ENCODE measurements at regions not wholly inside any gene's neighbourhood (a gene's known extent, or its start where the extent isn't known, plus 50 kb on each side); places are given as distances from the start of the nearest gene placed in this dataset.
"Not testable (repeated sequence)": the region's sequence is repeated elsewhere in the genome, so short reads cannot be mapped to it uniquely, and the experiment has no call there.

DNA sequence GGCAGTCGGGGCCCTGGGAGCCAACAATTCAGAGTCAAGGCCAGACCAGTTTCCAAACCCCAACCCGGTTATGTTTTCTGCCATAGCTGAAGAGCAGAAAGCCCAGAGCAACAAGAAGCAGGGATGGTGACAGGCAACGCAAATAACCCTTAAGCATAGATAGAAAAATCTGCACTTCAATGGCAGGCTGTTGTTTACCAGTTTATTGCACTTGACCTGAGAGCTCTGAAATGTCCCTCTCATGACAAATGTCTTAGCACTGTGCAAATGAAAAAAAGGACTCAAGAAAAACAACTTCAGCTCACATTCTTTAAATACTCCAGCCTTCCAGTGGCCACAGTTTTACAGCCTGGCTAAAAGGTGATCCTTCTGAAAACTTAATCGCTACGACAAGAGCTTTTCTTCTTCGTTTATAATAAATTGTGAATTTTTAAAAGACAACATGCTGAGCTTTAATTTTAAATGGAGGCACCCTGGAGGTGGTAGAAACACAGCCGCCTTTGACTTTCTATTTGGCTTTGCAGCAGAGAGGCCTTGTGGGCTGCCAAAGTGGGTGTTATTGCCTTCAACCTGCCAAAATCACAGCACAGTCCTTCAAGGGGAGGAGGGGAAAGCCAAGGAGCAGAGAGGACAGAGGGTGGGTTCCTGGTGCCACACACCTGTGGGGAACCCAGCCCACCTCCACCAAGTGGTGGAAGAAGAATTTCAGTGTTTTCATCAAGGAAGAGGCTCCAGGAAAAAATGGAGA is 289.5 kb upstream of the CDYL start:
- DNase-seq = no peak

GRCh38 chr6:4485735-4486134 is 290.5 kb upstream of the CDYL start:
- DNase-seq = no peak

- no peak for DNase-seq
Observed at GRCh38 chr6:4482461-4482860, 293.7 kb upstream of the CDYL start.

GRCh38 chr6:4480788-4481735 is 295.1 kb upstream of the CDYL start:
- no peak for DNase-seq

GRCh38 chr6:4478098-4478497 is 298.1 kb upstream of the CDYL start:
- no peak for DNase-seq

- no peak for DNase-seq
Observed at GRCh38 chr6:4474810-4475209, 301.4 kb upstream of the CDYL start.

GRCh38 chr6:4472969-4473642 is 303.1 kb upstream of the CDYL start:
- no peak for DNase-seq

- no peak for DNase-seq
Observed at GRCh38 chr6:4472222-4472621, 304.0 kb upstream of the CDYL start.

DNA sequence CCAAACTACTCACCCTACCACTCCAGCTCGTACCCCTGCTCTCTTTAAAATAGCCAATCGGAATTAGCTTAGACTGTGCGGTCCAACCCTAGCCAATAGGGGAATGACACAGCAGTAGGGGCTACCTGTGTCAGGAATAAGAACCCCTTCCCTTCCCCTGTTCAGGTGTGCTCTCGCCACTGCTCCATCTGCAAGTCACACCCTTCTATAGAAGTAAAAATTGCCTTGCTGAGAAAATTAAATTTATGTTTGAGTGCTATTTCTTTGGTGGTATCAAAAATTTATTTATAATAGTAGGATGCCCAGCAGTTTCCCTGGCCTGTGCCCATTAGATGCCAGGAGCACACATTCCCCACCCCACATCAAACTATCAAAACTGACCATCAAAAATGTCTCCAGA is 304.7 kb upstream of the CDYL start:
- not testable (repeated sequence) for DNase-seq

GRCh38 chr6:4470698-4471210 is 305.4 kb upstream of the CDYL start:
- DNase-seq = no peak

DNA sequence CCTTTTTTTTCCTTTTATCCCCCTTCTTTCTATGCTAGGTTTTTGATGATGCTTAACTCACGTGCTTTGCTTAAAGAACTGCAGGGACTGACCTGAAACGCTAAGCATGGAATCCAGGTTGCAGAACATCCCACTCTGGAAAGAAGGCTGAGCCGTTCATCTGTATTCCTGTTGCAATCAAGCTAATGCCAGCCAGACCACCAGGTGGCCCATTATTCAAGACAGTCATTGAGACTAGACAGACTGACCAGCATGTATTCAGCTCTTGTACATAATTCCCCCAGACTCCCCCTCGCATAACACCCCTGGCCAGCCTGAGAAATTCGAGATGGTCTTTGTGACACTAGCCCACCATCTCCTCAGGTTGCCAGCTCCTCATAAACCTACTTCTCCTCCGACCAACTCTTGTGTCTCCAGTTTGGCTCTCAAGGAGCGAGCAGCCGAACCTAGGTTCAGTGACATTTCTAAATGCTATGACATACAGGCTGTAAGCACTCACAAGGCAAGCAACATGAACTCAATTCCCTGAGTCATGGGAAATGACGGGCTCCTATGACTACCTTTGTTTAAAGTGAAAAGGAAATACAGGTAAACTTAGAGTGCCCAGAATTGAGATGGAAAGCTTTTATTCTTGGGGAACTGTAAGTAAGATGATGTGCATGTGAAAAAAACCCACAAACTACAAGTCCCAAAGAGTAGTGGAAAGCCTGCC is 309.3 kb upstream of the CDYL start:
- no peak for DNase-seq

DNA sequence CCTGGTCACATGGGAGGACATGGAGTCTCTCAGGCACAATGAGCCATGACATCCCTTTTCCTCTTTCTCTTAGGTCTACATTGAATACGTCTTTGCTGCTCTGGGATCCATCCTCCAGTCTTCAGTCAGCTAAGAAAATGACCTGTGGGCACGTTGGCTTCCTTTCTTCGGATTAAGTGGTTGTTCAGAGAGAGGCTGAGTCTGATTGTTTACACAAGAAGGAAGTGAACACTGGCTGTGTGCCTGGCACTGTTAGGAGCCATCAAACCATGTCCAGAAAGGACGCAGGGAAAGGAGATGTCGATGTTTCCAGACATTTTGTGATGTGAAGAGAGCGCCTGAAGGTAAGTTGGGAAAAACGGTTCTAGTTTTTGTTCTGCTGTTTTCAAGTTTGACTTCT is 309.9 kb upstream of the CDYL start:
- DNase-seq = no peak

GRCh38 chr6:4464638-4465037 is 311.6 kb upstream of the CDYL start:
- DNase-seq = no peak

- DNase-seq = no peak
Observed at GRCh38 chr6:4463236-4463635, 313.0 kb upstream of the CDYL start.

GRCh38 chr6:4460586-4461475 is 315.4 kb upstream of the CDYL start:
- no peak for DNase-seq

GRCh38 chr6:4459996-4460395 is 316.2 kb upstream of the CDYL start:
- no peak for DNase-seq

GRCh38 chr6:4459032-4459431 is 317.2 kb upstream of the CDYL start:
- no peak for DNase-seq

DNA sequence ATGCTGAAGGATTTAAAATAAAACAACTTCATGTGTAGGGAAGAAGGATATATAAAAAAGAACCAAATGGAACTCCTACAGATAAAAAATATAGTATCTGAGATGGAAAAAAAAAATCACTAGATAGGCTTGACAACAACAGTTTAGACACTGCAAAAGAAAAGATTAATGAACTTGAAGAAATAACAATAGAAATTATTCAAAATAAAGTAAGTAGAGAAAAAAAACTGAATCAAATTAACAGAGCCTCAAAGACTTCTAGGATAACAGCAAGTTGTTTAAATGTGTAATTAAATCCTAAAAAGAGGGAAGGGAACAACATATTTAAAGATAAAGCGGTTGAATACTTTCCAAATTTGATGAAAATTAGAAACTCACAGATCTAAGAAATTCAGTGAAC is 316.3 kb upstream of the ECI2 start:
- DNase-seq = no peak

DNA sequence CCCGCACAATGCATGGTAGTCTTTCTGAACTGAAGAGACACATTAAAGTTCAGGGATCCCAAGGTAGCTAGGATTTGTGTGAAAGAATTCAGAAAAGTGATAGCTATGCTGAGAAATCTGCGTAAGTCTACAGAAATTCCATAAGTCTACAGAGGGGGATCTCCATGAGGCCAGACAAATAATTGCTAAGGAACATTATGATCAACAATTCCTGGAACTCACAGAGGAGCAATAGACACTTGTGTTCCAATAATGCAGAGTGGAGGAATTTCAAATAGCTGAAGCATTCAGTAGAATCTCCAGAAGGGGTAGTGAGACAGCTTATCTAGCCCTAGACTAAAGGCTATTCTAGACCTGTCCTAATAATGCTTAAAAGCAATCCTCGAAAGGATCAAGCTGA is 315.7 kb upstream of the ECI2 start:
- no peak for DNase-seq

GRCh38 chr6:4450237-4450636 is 314.9 kb upstream of the ECI2 start:
- no peak for DNase-seq

- DNase-seq = no peak
Observed at GRCh38 chr6:4449409-4449808, 314.0 kb upstream of the ECI2 start.

- DNase-seq = no peak
Observed at GRCh38 chr6:4448841-4449240, 313.5 kb upstream of the ECI2 start.

All from activated effector memory CD4-positive, alpha-beta T cell treated with anti-CD3 and anti-CD28 coated beads, Interleukin-2, amount 50 U/mL, for 16 hours (primary cell).